ENCODE measurements at regions not wholly inside any gene's neighbourhood (a gene's known extent, or its start where the extent isn't known, plus 50 kb on each side); places are given as distances from the start of the nearest gene placed in this dataset.

DNA sequence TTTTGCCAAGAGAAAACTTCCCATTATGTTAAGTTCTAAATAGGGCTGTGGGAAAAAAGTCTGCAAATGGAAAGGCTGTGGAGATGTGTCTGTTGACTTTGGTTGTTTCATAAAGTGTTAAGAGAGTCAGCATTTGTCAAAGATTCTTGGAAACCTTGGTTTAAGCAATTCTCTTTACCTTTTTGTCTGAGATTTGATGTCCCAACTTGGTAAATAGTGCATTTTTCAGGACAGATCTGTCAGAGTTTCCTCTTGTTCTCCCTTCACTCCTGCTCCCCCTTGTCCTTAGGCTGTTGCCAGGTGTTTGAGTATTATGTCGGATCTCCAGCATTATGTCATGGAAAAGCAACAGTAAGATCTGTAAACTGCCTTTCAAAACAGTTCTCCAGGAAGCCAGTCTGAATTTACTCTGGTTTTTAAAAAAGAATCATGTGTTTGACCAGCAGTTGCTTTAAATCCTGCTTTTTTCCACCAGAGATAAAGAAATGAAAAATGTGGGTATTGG is 79.1 kb upstream of the ADAMTSL1 start:
- no peak for DNase-seq (ENCODE audit: low read depth)

DNA sequence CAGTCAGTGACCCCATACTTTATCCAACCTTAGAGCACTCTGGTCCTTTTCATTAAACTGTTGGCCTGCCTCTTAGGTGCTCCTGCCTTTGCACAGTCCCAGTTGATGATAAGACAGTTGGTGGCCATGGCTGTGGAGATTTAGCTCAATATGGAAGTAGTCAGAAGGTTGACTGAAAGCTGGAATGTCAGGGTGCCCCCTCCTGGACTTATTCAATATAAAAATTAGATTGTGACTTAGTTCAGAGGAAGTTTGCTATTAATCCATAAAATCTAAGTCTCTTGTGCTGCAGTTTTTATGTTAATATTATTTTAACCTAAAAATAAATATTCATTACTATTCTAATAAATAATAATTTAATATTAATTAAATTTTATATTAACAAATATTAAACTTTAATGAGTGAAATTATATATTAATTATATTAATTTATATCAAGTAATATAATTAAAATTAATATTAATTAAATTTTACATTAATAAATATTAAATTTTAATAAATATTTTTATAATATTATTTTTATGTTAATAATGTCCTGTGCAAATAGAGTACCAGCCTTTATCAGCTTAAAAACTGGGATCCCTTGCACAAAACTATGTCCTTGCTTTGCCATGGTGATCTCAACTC is 77.7 kb upstream of the ADAMTSL1 start:
- DNase-seq (ENCODE audit: low read depth) = no peak

DNA sequence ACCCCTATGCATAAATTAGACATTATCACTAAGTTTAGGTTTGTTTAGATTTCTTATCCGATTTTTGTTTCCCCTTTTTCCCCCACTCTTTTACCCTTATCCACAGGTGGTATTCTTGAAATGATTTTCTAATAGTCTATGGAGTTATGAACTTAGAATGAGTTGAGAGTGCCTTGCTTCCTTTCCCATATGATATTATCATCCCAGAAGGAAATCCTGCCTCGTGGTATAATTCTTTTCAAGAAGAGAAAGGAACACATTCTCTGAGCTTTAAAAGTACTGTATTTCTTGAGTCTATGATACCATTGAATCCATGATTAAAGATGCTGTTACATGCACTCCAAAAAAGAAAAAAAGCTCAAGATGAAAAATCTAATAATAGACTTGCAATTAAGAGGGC is 76.9 kb upstream of the ADAMTSL1 start:
- DNase-seq (ENCODE audit: low read depth) = no peak

DNA sequence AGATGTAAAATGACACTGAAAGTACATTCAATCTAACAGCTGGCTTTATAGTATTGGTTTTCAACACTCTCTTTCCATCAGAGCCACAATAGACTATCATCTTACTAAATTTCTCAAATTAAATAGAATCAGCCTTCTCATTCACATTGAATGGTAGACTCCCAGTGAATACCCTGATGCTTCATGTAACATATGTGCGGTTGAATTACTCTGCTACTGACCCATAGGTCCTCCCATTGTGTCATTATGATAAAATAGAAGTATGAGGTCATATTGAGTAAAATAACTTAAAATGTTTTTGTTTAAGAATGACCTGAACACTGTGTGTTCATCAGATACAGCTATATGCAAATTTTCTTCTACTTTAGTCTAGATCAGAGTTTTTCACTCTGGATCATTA is 75.9 kb upstream of the ADAMTSL1 start:
- no peak for DNase-seq (ENCODE audit: low read depth)

DNA sequence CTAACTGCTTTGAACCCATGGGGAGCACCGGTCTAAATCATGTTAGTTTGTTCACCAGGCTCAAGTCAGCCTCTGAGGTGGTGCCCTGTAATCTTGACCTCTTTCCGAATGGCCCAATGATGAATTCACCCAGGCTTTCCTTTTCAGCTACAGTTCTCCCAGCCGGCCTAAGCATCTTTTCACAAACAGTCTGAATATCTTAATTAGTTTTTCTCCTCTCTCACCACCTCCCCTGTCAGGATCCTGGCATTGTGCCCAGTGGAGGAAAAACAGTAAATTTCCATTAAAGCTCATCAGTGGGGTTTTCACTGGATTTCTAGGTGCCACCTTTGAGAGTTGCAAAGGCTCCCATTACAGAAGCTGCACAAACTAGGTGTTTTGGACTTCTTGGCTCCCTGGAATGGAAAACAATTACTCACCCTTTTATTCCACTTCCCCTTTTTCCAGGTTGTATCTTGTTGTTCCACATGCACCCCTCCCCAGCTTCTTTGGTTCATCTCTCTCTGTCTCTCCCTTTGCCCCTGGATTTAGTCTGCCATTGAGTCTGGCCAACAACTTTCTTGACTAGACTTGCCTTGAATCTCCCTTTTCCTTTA is 69.4 kb upstream of the ADAMTSL1 start:
- DNase-seq (ENCODE audit: low read depth) = no peak

DNA sequence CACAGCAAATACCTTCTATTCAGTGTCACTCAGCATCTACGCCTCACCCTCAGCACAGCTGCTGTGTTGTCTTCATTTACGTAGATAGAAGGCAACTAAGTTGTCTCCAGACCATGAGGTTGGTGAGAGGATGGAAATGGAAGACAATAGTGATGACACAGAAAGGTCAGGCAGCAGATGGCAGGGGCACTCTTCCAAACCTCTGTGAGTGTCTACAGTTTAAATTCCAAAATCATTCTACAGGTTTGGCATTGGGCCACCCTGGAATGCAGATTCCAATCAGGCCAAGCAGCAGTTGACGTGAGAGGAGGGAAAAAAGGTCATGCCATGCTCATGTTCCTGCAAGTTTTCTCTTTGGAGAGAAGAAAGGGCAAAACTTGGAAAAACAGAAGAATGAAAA is 68.7 kb upstream of the ADAMTSL1 start:
- no peak for DNase-seq (ENCODE audit: low read depth)

DNA sequence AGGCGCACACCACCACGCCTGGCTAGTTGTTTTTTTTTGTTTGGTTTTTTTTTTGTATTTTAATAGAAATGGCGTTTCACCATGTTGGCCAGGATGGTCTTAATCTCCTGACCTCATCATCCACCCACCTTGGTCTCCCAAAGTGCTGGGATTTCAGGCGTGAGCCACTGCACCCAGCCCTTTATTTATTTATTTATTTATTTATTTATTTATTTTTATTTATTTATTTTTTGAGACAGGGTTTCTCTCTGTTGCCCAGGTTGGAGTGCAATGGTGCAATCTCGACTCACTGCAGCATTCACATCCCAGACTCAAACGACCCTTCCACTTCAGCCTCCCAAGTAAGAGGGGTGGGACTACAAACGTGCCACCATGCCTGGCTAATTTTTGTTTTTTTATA is 63.0 kb upstream of the ADAMTSL1 start:
- DNase-seq (ENCODE audit: low read depth) = no peak

DNA sequence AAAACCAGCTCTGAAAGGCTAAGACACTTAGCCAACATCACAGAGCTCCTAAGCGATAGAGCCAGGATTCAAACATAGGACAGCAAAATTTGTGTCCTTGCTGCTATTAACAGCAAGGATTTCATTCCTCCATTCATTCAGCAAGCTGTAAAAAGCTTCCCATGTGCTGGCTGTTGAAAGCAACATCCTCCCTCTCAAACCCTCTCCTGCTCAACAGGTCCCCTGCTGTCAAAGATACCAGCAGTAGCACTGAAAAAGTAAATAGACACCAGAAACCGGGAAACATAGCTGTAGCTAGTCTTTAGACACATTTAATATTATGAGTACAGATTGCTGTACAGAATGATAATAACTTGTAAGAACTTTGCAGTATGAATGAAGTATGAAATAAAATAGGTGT is 52.6 kb upstream of the ADAMTSL1 start:
- DNase-seq (ENCODE audit: low read depth) = no peak

DNA sequence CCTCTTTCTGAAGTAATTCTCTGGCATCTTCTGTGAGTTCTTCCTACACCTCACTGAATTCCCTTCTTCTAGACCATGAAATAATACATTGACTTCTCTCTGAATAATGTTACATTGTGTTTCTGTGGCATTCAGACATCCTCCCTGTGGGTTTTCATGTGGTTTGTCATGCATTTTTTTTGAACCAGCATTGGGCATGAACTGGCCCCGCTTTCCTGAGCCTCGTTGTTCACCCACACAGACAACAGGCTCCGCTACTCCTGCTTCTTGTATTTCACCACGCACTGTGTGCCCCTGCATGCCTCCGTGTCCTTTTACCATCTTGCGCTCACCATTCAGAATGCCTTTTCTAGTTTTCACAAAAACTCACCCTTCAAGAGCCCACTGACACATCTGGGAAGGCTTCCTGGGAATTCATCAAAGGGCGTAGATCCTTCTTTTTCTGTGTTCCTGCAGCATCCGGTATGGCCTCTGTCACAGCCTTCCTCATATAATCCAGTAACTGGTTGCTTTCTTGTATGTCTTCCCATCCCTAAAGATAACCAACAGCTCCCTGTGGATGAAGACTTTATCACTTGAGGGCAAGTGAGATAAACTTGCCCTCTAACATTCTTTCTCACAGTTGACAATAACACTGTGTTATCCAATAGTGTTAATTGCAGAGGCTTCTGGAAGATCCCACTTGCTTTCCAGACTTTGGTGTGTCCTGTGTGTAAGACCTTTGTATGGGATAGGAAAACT is 51.5 kb upstream of the ADAMTSL1 start:
- DNase-seq (ENCODE audit: low read depth) = no peak

DNA sequence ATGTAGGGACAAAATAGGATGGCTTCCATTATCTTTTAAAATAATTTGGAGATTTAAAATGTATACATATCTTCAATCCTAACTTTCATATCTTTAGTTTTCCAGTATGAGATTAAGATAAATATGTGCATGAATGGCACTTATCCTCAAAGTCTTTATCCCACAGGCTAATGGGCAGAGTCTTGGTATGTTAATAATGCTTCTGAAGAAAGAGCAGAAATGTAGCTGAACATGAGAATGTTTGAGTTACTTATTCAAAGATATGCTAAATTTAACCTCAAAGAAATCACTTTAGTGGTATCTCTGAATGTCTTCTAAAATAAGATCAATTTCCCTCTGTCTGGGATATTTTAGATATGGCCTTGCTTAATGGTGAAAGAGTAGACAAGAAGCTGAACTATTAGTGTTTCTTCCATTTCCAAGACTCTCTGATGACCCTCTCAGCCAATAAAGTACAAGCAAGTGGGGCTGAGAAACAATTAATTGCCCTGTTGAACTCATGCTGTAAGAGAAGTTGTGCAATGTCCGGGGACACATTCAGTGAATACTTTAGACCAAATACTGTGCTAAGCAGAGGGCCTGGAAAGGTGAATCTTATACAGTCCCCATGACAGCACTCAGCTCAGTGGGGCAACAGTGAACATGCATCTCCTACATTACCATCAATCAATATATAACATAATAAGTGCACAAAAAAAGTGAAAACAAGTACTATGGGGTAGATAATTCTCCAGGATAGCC is 50.0 kb upstream of the ADAMTSL1 start:
- DNase-seq (ENCODE audit: low read depth) = no peak

Data from T-helper 22 cell (primary cell).